DMS153 treated with DMSO at 0.1 percent for 48 hours (cell line): ENCODE measurements at regions not wholly inside any gene's neighbourhood (a gene's known extent, or its start where the extent isn't known, plus 50 kb on each side); places are given as distances from the start of the nearest gene placed in this dataset.
"Not testable (repeated sequence)": the region's sequence is repeated elsewhere in the genome, so short reads cannot be mapped to it uniquely, and the experiment has no call there.

ENCODE experiments used
- DNase-seq: peaks from one replicate; lab custom pipeline; 2025; ENCODE audit not compliant: unreplicated experiment; lab: John Stamatoyannopoulos, UW

GRCh38 chr12:131287015-131287937 is 333.6 kb downstream of the ADGRD1 start:
- DNase-seq: no peak

GRCh38 chr12:131287938-131288764 is 334.4 kb downstream of the ADGRD1 start:
- DNase-seq: no peak

GRCh38 chr12:131288765-131289695 is 335.3 kb downstream of the ADGRD1 start:
- not testable (repeated sequence) for DNase-seq

- not testable (repeated sequence) for DNase-seq
Observed at GRCh38 chr12:131289807-131290206, 336.1 kb downstream of the ADGRD1 start.

- no peak for DNase-seq
Observed at GRCh38 chr12:131290255-131290959, 336.7 kb downstream of the ADGRD1 start.

- DNase-seq: not testable (repeated sequence)
Observed at GRCh38 chr12:131293071-131294015, 339.6 kb downstream of the ADGRD1 start.

- not testable (repeated sequence) for DNase-seq
Observed at GRCh38 chr12:131294716-131295115, 341.0 kb downstream of the ADGRD1 start.

- DNase-seq: not testable (repeated sequence)
Observed at GRCh38 chr12:131295117-131295516, 341.4 kb downstream of the ADGRD1 start.

- DNase-seq: not testable (repeated sequence)
Observed at GRCh38 chr12:131295559-131295958, 341.9 kb downstream of the ADGRD1 start.

GRCh38 chr12:131296136-131296535 is 342.4 kb downstream of the ADGRD1 start:
- not testable (repeated sequence) for DNase-seq

- DNase-seq: not testable (repeated sequence)
Observed at GRCh38 chr12:131296651-131297050, 342.9 kb downstream of the ADGRD1 start.

GRCh38 chr12:131298526-131299369 is 345.0 kb downstream of the ADGRD1 start:
- not testable (repeated sequence) for DNase-seq

- DNase-seq: not testable (repeated sequence)
Observed at GRCh38 chr12:131299370-131299701, 345.6 kb downstream of the ADGRD1 start.

GRCh38 chr12:131303576-131303975 is 349.9 kb downstream of the ADGRD1 start:
- DNase-seq: not testable (repeated sequence)

- DNase-seq: not testable (repeated sequence)
Observed at GRCh38 chr12:131304642-131305041, 350.9 kb downstream of the ADGRD1 start.

- no peak for DNase-seq
Observed at GRCh38 chr12:131309700-131310099, 356.0 kb downstream of the ADGRD1 start.

GRCh38 chr12:131310227-131310969 is 356.7 kb downstream of the ADGRD1 start:
- not testable (repeated sequence) for DNase-seq
